ENCODE measurements at regions not wholly inside any gene's neighbourhood (a gene's known extent, or its start where the extent isn't known, plus 50 kb on each side); places are given as distances from the start of the nearest gene placed in this dataset.

GRCh38 chr17:73952082-73952479 lies 251.4 kb upstream of the RPL38 start:
- ChIA-PET CTCF (ENCODE audit: partially characterized antibody) (interaction anchor here (0.9 to 2.1 kb wide), 6 partner anchors 11 to 305 kb away, joined by 3 to 7 read pairs (median 3); no protein-coding TSS in a partner anchor), POLR2A (ENCODE audit: partially characterized antibody) (no interaction called here)
- H4K20me1 ChIP-seq (replicated peaks in 1 of 2; ENCODE audit: control insufficient read depth in 1 of 2, insufficient read depth in 2 of 2, low read length in 2 of 2) = peaks cover 0 to 9% of the 10 kb centered on the region in 2 experiments
- no peaks in the 10 kb centered on the region for H3K79me2 ChIP-seq (ENCODE audit: control insufficient read depth in 1 of 2, insufficient read depth in 2 of 2, low read length in 2 of 2)
- no peak overlapping the region for H3K27ac ChIP-seq (ENCODE audit: low read depth, low read length)
- peaks cover 1 to 28% (median 25%) of the 10 kb centered on the region in 4 experiments for H3K27me3 ChIP-seq (replicated peaks in 1 of 4; ENCODE audit: control insufficient read depth in 3 of 4, extremely low read depth in 1 of 4, insufficient read depth in 3 of 4, low read length in 3 of 4)
- WGBS, 2 experiments (ENCODE audit: extremely low coverage in 1 of 2, insufficient coverage in 1 of 2, insufficient read length in 1 of 2, insufficient replicate concordance in 2 of 2, low coverage in 1 of 2, low lambda C conversion rate in 2 of 2, missing lambda C conversion rate in 1 of 2) = 2% methylated on average over 20 of the region's 20 CpGs; no CpG with 5 or more reads in 1 of the 2 experiments
- H3K36me3 ChIP-seq (ENCODE audit: control insufficient read depth in 2 of 4, insufficient read depth in 4 of 4, low read length in 3 of 4) = no peaks in the 10 kb centered on the region
- no peak overlapping the region for H2BK15ac ChIP-seq (ENCODE audit: low read length)
- 0 out of 2 replicates have a peak overlapping the region, but pooled peaks have one; percentile 78 for H2BK5ac ChIP-seq (ENCODE audit: low read depth, low read length)
- peak overlapping the region; percentile 72 for H2AFZ ChIP-seq (ENCODE audit: low read length)
- no peak overlapping the region for H2AK5ac ChIP-seq (ENCODE audit: low read depth, low read length)
- no peak overlapping the region for H3K14ac ChIP-seq (ENCODE audit: insufficient read length)
- H4K91ac ChIP-seq (replicated peaks; ENCODE audit: insufficient read length, low read length) = peak overlapping the region; percentile 7
- H2BK20ac ChIP-seq (ENCODE audit: low read length) = no peak overlapping the region
- H3K9me3 ChIP-seq (ENCODE audit: insufficient read depth in 2 of 2, low read depth in 1 of 2, low read length in 1 of 2) = no peaks in the 10 kb centered on the region
- H3K23me2 ChIP-seq (ENCODE audit: low read depth, low read length) = peaks cover 26% of the 10 kb centered on the region; the same call in 1 of the 2 replicates
- H3K4me2 ChIP-seq (ENCODE audit: insufficient read depth in 1 of 2, low read depth in 2 of 2, low read length in 2 of 2) = peak overlapping the region; percentile 86 to 89
- no peak overlapping the region for H3K23ac ChIP-seq (ENCODE audit: insufficient read length)
- H4K8ac ChIP-seq (ENCODE audit: extremely low read depth, insufficient read depth, low read length) = peak overlapping the region; percentile 39; the same call in 1 of the 2 replicates
- DNase-seq (ENCODE audit: low read depth in 1 of 2, low spot score in 2 of 2) (no peak), FAIRE-seq (no peak)
- peak overlapping the region; percentile 41 to 60 (median 50) for H3K4me3 ChIP-seq (ENCODE audit: extremely low read depth in 1 of 4, insufficient read depth in 2 of 4, low read depth in 3 of 4, low read length in 4 of 4)
- H3K4ac ChIP-seq (replicated peaks; ENCODE audit: insufficient read length, low read depth, low read length) = peak overlapping the region; percentile 13
- no peak overlapping the region for H2BK120ac ChIP-seq (replicated peaks; ENCODE audit: low read depth, low read length)
- peaks cover 0 to 11% (median 4%) of the 10 kb centered on the region in 4 experiments; a peak in 5 of 7 replicates for H3K4me1 ChIP-seq (replicated peaks in 1 of 4; ENCODE audit: control insufficient read depth in 3 of 4, insufficient read depth in 4 of 4, low read length in 3 of 4)
- no peaks in the 10 kb centered on the region for H3K79me1 ChIP-seq (ENCODE audit: low read depth, low read length)
- no peak overlapping the region for H3K56ac ChIP-seq (replicated peaks; ENCODE audit: insufficient read length, low read depth, low read length)
- H3K9ac ChIP-seq (replicated peaks in 1 of 4; ENCODE audit: extremely low read depth in 1 of 4, low read depth in 3 of 4, low read length in 3 of 4) = peak overlapping the region in 2 of 4 experiments; percentile 14 to 24; a peak in 1 of 7 replicates
- H4K5ac ChIP-seq (ENCODE audit: insufficient read length, low read depth, low read length) = no peak overlapping the region
- H3K18ac ChIP-seq (ENCODE audit: extremely low read depth, low read length) = peak overlapping the region; percentile 89; the same call in 1 of the 2 replicates
- H2BK12ac ChIP-seq (ENCODE audit: low read depth, low read length) = peak overlapping the region; percentile 68; the same call in 1 of the 2 replicates
- peak; percentile 38 for TF ChIP-seq EZH2 (IDR thresholded peaks at IDR 0.05; ENCODE audit: low read depth, low read length, severe bottlenecking)
- 0 out of 2 replicates have a peak, but pooled peaks have one; percentile 31 for TF ChIP-seq CEBPB (IDR thresholded peaks at IDR 0.05; ENCODE audit: low read depth, low read length)
- no peak for TF ChIP-seq NRF1 (IDR thresholded peaks at IDR 0.05; ENCODE audit: low read depth, low read length)
